ENCODE measurements at regions not wholly inside any gene's neighbourhood (a gene's known extent, or its start where the extent isn't known, plus 50 kb on each side); places are given as distances from the start of the nearest gene placed in this dataset.

DNA sequence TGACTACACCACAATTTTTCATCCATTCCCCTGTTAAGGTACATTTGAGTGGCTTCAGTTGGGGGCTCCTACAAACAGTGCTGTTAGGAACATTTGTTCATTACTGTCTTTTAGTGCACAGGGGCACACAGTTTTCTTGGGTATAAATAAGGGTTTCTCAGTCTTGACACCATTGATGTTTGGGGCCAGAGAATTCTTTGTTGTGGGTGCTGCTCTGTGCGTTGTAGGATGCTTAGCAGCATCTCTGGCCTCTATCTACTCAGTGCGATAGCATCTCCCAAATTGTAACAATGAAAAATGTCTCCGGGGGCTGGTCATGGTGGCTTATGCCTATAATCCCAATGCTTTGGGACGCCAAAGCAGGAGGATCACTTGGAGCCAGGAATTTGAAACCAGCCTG is 153.0 kb upstream of the MYL2 start:
- DNase-seq, result no peak

DNA sequence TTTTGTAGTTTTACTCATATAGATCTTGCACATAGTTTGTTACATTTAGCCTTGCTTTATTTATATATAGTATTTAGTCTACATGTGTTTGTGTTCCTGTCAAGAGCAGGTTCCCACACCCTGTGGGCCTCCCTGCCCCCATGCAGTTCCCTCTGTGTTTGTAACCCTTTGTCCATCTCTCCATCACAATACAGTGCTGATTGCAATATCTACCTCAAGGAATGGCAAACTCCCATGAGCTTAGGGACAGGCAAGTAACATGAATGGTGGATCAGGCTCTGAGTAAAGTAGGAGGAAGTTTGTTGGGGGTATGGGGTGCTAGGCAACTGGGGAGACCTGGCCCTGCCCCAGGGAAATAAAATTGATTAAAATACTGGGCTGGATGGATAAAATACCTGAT is 151.9 kb upstream of the MYL2 start:
- DNase-seq, result no peak

DNA sequence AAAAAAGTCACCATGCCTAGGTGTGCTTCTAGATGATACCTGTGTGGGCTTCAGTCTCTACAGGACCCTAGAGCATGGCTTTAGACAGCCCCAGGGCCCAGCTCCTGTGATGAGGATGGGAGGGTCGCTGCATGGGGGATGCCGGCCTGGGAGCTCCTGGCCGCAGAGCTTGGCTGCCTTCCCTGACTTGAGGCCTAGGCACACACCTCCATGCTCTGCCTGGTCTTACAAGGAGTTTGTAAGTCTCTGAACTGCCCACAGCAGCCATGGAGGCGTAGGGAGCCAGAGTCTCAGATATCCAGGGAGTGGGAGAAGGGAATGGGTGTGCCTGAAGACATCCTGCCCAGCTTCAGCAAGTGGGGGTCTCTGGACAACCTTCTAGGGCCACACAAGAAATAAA is 149.5 kb upstream of the MYL2 start:
- DNase-seq, result no peak

DNA sequence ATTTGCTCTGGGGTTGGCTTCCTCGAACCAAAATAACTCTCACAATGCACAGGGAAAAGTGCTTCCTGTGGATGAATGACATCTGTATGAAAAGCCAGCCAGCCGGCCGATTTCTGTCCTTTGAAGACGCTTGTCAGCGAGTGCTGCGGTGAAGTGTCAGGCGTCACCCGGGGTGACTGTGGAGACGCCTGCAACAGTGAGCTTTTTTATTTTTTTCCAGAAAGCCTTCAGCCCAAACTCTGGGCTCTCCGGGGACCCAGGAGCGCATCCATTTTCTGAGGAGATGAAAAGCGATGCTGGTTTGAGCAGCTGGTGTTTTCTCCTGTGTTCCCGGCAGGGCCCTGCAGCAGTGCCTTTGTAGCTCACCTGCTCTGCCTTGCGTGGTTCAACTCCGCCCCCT is 147.9 kb upstream of the MYL2 start:
- DNase-seq, result no peak

DNA sequence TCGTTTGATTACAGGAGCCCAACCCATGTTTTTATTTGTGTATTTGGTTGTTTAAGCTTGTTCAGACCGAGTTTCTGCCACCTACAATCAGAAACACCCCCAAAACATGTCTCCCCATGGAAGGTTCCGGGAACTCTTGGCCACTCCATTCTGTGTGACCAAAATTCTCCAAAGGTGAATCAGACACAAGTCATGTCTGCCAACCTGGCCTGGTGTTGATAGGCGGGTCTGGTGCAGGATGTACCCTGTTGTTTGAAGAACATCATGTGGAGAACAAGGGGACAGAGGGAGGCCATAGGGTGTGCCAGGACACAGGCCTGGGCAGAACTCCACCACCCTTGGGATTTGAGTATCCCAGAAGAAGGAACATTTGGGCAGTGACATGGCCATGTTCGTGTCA is 147.1 kb upstream of the MYL2 start:
- DNase-seq, result no peak

DNA sequence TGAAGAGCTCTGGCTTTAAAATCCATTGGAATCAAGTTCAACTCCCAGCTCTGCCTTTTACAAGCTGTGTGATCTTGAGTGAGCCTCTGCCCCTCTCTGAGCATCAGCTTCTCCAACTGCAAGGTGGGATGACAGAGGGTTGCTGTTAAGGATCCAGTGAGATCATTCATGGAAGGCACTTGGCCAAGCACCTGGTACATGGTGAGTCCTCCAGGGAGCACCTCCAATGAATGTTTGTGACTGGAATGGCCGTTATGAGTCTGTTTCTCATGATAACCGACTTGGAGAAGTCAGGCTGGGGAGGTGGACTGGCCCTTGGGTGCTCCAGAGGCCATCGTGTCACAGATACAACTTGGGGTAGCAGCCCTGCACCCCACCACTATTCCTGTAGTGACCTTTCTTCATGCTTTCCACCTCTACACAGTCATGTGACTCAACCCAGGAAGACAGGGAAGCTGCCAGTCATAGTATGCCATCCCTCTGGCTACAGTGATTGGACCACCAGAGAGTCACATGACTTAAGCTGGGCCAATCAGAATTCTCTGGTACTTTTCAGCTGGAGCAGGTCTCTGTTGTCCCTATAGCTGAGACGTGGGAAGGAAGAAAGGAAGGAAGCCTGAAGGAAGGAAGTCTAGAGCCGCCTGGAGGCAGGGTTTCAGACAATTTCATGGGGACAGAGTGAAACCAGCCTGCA is 146.5 kb upstream of the MYL2 start:
- no peak for DNase-seq

DNA sequence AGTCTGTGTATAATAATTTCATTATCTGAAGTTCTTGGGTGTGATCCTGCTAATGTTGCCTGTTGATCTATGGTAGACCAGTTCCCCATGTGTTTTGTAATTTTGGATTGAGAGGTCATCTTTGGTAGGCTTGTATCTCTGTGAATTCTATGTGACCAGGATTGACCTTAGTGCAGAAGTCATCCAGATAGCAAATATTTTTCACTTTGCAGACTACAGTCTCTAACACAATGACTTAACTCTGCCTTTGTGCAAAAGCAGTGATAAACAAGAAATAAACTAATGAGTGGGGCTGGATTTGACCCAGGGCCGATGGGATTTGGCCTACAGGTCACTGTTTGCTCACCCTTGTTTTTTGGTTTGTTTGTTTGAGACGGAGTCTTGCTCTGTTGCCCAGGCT is 144.6 kb upstream of the MYL2 start:
- DNase-seq, result no peak

DNA sequence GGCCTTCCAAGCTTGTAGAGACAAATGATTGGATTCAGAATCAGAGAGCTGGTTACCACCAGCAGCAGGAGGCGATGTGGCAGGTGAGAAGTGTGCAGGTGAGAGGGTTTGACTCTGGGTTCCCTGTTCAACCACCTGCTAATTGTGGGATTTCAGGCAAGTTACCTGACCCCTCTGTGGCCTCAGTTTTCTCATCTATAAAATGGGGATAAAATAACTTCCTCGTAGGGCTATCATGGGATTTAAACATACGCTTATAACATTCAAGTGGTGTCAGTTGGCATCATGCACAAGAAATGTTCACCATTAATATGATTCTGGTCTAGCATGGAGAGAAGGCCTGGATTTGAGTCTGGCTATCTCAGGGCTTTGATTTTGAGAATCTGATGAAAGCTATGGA is 143.8 kb upstream of the MYL2 start:
- no peak for DNase-seq

DNA sequence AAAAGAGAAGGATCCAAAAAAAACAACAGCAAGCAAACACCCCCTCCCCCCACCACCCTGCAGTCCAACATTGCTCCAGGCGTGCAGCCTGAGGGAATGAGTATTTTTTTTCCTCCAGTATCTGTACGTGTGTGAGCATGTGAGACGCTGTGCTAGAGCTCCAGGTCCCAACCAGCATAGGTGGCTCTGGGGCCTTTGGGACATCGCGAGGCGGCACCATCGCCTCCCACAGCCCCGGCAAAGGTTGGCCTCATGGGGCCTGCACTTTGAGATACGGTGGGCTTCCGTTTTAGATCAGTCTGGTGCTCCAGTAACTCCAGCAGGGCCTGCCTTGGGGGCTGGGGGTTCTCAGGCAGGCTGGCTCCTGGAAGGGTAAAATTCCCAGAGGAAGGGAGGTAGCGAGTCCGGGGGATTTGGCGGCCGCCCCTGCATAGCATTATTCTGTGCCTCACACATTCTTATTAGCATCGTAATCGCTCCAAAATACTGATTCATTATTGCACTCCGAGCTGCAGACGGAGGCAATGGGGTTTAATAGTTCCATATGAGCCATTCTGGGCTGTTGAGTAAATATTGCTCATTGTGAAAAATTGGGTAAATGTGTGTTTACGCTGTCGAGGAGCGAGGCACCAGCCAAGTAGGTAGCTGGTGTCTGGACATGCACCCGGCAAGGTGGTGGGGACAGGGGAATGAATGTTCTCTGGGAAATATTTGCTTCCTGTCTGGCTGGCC is 143.1 kb upstream of the MYL2 start:
- no peak for DNase-seq

DNA sequence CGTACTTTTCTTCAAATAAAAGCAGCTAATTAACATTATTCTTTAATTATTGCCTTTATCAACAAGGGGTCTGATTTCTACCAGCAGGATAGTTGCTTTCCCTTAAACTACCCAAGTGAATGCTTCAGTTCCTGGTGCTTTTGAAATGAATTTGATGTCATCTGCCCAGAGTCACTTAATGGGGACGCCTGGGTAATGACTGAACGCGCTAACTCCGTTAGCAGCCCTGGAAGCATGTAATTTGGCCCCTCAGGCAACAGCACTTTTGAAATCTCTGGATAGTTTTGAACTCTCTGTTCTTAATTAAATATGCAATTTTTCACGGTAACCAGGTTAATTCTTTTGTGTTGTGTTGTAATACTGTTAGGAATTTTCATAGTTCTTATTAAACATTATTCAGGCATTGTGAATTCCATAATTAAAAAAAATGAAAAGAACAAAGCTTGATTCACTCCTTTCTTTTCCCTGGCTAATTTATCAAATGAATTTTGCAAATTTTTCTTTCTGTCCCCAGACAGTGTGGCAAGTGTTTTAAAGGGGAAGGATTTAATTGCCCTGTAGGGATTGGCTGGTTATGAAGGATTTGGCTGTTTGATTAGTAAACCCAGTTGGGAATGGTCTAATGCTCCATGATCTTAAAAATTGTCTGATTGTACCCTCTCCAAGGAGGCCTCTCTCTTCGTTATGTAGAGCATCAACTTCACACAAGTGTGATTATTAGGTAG is 137.5 kb upstream of the MYL2 start:
- no peak for DNase-seq

DNA sequence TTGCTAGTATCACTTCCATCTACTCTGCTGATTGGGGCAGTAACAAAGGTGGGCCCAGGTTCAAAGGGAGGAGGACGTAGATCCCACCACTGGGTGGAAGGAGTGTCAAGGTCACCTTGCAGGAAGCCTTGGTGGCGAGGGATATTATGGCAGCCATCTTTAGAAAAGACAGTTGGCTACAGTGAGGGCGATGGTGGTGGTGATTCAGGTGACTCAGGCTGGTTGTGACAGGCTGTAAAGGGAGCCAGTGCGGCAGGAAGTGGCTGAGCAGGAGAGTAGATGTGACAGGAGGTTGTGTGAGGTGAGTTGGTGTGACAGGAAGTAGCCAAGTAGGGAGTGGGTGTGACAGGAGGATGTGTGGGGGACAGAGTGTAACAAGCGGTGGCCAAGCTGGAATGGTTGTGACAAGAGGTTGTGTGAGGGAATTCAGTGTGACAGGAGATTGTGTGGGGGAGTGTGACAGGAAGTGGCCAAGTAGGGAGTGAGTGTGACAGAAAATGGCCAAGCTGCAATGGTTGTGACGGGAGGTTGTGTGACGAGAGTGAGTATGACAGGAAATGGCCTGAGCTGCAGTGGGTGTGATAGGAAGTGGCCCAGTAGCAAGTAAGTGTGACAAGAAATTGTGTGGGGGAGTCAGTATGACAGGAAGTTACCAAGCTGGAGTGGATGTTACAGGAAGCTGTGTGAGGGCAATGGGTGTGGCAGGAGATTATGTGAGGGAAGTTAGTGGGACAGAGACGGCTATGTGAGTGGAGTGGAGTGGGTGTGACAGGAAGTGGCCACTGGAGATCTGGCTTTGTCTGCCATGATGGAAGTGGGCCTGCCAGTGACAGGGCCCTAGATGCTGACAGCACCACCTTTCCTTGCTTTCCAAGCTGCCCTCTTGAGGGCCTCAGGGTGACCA is 136.5 kb upstream of the MYL2 start:
- peak; percentile 42 for DNase-seq

DNA sequence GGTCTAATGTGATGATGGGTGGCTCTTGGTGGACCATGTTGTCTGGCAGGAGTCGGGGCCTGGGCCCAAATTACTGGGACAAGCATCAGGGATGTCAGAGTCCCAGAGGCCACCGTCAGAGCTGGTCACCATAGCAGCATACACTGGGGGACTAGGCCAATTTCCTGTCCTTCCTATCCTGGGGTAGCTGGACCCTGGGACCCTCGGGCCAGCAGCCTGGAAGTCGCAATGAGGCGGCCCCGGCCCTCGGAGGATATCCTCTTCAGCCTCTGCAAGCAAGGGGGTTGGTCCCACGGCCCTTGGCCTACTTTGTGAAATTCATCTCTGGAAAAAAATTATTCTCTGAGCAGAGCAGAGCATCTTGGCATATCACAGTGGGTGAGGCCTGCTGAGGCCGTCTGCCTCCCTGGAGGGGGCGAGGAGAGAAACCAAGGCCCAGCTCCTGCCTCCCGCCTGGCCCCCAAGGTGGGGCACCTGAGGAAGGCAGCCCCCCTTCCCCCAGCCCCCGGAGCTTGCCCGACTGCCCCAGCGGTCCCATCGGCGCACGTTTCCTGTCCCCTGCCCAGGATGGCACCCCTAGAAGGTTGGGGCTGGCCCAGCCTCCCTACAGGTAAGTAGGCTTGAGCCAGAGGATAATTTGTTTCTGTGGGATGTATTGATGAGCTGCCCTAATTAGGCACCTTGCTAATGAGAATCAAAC is 135.0 kb upstream of the MYL2 start:
- no peak for DNase-seq

DNA sequence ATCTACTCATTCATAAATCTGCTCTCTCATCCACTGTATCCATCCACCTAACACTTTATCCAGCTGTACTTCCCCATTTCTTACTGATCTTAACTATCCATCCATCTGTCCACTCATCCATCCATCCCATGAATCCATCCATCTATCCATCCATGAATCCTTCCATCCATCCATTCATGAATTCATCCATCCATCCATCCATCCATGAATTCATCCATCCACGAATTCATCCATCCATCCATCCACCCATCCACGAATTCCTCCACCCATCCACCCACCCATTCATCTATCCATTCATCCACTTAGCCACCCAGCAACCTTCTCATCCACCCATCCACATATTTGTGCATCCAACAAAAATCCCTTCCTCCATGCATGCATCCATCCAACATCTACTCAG is 128.6 kb upstream of the MYL2 start:
- no peak for DNase-seq

DNA sequence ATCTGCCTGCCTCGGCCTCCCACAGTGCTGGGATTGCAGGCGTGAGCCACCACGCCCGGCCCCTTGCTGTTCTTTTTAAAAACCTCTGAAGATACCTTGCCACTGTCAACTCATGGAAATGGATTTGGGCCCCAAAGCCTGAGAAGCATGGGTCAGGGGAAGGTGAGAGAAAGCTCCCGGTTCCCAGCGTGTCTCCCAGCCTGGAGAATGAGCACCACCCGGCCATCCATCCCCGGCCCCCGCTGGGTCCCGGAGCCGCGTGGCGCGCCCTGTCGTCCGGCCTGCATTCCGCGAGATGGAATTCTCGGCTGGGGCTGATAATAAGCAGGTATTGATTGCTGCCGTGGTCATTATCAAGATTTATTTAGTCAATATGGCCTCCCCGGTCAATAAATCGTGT is 126.5 kb upstream of the MYL2 start:
- DNase-seq, result no peak

DNA sequence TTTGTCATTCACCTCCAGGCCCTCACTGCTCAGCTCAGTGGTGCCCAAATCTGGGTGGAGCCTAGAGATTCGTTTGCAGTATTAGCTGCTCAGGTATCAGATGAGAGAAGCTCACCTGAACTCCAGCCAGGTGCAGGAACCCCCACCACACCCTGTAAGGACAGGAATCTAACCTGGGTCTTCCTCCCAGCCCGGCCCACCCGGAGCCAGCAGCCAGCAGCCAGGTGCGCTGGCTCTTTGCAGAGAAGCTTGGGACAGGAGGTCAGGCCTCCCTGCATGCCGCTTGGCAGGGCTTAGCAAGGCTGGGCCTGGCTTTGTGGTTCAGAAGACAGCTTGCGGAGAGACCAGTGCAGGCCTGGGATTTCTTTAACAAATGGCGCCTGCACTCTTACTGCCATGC is 125.6 kb upstream of the MYL2 start:
- DNase-seq, result no peak

DNA sequence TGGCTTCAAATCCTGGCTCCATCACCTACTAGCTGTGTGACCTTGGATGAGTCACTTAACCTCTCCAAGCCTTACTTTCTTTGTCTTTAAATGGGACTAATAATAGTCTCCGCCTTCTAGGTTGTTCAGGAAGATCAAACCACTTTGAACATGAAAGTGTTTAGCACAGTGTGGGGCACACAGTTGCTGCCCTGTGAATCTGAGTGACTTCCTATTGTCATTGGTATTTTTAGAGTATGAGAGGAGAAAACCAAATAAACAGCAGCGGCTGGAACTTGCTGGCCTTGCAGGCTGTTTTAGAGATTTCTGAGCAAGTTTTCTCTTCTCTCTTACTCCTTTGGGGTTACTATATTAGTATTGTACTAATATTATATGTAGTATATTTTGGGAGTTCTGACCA is 120.7 kb upstream of the MYL2 start:
- DNase-seq, result no peak

DNA sequence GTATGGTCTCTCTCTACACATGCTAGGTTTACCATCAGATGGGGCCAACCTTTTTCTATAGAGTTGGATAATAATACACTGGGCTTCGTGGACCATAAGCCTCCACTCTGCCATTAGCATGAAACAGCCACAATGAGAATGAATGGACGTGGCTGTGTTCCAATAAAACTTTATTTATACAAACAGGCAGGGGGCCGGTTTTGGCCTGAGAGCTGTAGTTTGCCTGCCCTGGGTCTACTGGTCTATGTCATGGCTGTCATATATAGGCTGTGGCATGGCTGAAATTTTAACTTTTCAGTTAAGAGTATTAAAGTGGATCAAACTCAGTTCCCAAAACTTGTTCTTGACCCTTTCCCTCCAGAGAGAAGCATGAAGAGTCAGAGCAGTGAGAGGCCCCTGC is 120.3 kb upstream of the MYL2 start:
- DNase-seq, result no peak

DNA sequence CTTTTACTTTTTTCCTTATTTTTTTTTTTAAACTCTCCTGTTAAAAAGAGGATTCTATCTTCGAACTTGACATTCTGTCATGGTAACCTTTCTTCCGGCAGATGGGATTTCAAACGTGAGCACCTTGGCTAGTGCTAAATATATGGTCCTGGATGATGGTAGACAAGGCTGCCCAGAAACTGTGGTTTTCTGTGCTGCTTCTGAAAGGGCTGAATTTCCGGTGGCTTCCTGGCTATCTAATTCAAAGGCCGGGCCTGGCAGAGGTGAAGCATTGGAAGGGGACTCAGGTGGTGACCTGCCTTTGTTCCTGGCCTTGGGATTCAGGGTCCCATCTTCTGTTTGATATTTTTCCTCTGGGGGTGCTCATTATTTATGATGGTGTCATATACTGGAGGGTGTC is 118.6 kb upstream of the MYL2 start:
- no peak for DNase-seq

DNA sequence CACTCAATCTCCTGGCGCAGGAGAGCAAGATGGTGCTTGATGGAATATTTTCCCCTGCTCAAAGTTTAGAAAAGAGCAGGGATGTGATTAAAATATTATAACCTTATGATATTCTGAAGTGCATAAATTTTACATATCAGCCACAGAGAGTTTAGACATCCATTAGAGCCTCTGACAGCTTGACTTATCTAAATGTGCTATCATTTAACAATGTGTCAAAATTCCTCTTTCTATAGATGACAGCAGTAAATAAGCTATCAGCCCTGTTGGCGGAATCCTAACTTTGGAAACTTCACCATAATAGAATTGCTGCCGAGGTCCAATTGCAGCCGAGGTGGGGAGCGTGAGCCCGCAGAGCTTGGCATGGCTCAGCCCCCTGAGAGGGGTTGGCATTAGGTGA is 117.7 kb upstream of the MYL2 start:
- no peak for DNase-seq

DNA sequence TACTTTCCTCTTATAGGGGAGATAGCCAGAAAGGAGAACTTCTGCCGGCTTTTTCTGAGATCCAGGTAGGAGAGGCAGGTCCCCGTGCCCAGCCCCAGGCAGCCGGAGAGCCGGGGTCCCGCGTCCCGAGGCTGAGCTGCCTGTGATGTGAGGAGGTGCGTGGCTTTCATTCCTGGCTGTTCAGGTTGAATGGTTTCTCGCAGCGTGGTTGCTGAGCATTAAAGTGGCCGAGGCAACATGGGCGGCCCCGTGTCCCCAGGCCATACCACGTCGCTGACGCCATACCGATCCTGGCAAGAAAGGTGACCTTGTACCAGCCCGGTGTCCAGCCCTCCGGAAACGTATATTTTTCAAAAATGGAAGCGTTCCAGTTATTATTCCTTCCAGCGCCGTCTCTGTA is 116.7 kb upstream of the MYL2 start:
- DNase-seq, result no peak

DNA sequence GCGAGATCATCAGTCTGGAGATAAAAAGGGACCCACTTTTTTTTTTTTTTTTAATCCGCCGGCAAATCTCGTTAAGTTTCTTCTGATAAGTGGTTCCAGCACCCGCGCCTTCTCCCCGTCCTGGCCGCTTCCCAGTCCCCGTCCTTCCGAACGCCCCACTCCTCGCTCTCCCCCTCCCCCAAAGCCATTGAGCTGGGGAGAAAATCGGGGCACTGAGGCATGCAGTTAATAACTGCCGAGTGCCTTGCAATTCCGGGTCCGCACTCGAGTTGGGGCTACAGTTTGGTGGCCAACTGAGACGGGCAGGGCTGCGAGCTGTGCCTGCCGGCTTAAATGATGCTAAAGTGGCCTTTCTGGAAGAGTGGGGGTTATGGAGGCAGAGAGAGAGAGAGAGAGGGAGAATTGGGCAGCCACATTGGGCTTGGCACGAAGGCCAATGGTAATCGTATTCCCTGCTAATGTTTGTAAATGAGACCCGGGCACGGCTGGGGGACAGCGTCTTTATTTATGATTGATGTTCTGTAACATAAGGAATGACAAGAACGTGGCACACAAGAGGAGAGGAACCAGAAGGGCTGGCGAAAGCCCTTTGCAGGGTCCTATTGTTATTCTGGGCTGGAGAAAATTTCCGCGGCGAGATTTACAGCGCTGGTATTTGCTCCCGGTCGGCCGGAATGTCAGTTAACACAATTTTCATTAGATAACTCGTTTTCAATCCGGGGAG is 115.4 kb upstream of the MYL2 start:
- no peak for DNase-seq
